Activated CD8-positive, alpha-beta memory T cell treated with anti-CD3 and anti-CD28 coated beads, Interleukin-2, amount 10 ng/mL, durations not matched to agents 7 days and 5 days (primary cell): ENCODE measurements at regions not wholly inside any gene's neighbourhood (a gene's known extent, or its start where the extent isn't known, plus 50 kb on each side); places are given as distances from the start of the nearest gene placed in this dataset.
"Not testable (repeated sequence)": the region's sequence is repeated elsewhere in the genome, so short reads cannot be mapped to it uniquely, and the experiment has no call there.

Experiments used
- ATAC-seq: fragments of 150-1000 bp; cut with Tn5 transposase; one replicate; pipeline ENCODE4 v1.10.0; 2021; ENCODE audit warnings: moderate library complexity
- CTCF ChIA-PET: fragments of 350-600 bp; sonication (Branson Sonifier 250); formaldehyde crosslinking; loops from one replicate; lab custom pipeline; 2021; ENCODE audit warnings: antibody characterized with exemption; lab: Charles Lee
- DNase-seq: peaks from one replicate; pipeline ENCODE4 v3.0.0-alpha.2; 2020
- H3K27ac Mint-ChIP-seq: one replicate; pipeline ENCODE4 v1.8.0; 2021; ENCODE audit warnings: mild to moderate bottlenecking, mixed read lengths
- H3K27me3 Mint-ChIP-seq: one replicate; pipeline ENCODE4 v1.8.0; 2021; ENCODE audit warnings: mixed read lengths
- H3K36me3 Mint-ChIP-seq: one replicate; pipeline ENCODE4 v1.8.0; 2021; ENCODE audit warnings: mild to moderate bottlenecking, mixed read lengths
- H3K4me1 Mint-ChIP-seq: one replicate; pipeline ENCODE4 v1.8.0; 2021; ENCODE audit warnings: mixed read lengths
- H3K4me3 Mint-ChIP-seq: one replicate; pipeline ENCODE4 v1.8.0; 2021; ENCODE audit warnings: mild to moderate bottlenecking, moderate library complexity, mixed read lengths
- H3K9me3 Mint-ChIP-seq: one replicate; pipeline ENCODE4 v1.8.0; 2022; ENCODE audit warnings: low read depth, mixed read lengths

DNA sequence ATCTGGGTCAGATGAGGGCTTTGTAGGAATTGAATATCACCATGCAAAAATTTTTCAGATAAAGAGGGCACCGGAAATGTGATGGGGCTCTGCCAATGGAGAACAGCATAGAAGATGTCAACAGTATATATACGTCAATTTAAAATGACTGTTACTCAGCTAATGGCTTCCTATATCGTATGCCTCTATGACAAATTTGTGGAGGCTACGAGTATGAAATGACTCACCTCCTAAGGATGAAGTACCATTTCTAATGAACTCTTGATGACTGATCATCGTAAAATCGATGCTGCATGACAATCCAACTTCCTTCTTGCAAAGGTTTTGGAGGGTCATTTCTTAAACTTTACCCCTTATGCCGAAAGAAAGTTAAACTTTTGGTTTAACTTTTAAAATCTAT is 450.3 kb upstream of the ZP4 start:
- no peaks in the 10 kb centered on the region for H3K27me3 Mint-ChIP-seq
- DNase-seq: no peak
- H3K9me3 Mint-ChIP-seq: peaks cover 18% of the 10 kb centered on the region
- no peaks in the 10 kb centered on the region for H3K36me3 Mint-ChIP-seq
- H3K4me3 Mint-ChIP-seq: no peak overlapping the region
- H3K27ac Mint-ChIP-seq: no peak overlapping the region
- no peak for ATAC-seq
- H3K4me1 Mint-ChIP-seq: no peaks in the 10 kb centered on the region
- CTCF ChIA-PET: no interaction called here

DNA sequence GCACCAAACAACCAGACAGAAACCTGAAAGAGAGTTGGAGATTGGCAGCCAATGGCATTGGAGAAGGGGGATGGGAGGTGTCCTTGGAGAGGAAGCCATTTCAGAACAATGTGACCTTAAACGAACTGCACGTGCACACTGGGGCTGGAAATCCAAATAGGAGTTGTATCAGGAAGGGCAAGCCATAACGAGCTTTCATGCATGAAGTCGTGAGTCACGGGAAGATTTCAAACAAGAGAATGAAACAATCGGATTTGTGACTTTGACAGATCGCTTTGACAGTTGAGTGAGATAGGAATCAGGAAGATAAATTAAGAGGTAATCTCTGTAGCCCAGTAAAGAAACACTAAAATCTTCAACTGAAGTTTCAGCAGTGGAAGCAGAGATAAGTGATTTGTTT is 445.8 kb upstream of the ZP4 start:
- Mint-ChIP-seq H3K27ac (no peak overlapping the region), H3K4me1 (no peaks in the 10 kb centered on the region), H3K36me3 (no peaks in the 10 kb centered on the region), H3K9me3 (peaks cover 18% of the 10 kb centered on the region), H3K27me3 (no peaks in the 10 kb centered on the region), H3K4me3 (no peak overlapping the region)
- CTCF ChIA-PET: no interaction called here
- ATAC-seq: no peak
- DNase-seq: no peak

- H3K9me3 Mint-ChIP-seq: peaks cover 22% of the 10 kb centered on the region
- no peaks in the 10 kb centered on the region for H3K4me1 Mint-ChIP-seq
- no peak for ATAC-seq
- H3K27ac Mint-ChIP-seq: no peak overlapping the region
- no peak for DNase-seq
- H3K27me3 Mint-ChIP-seq: no peaks in the 10 kb centered on the region
- H3K4me3 Mint-ChIP-seq: no peak overlapping the region
- CTCF ChIA-PET: no interaction called here
- no peaks in the 10 kb centered on the region for H3K36me3 Mint-ChIP-seq
Measured at GRCh38 chr1:238334170-238334569, 443.4 kb upstream of the ZP4 start.

DNA sequence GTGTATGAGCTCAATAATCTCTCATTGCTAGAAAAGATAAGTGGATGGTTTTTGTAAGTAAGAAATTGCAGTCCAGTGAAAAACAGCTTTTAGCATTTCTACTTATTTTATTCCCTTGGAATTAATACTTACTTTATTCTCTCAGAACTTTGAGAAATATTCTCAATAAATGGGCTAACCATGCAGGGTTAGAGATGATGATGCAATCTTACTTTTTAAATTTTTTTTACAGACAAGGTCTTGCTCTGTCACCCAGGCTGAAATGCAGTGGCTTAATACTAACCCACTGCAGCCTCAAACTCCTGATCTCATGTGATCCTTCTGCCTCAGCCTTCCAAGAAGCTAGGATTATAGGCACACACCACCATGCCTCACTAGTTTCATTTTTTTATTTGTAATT is 440.8 kb upstream of the ZP4 start:
- peaks cover 14% of the 10 kb centered on the region for H3K9me3 Mint-ChIP-seq
- H3K4me1 Mint-ChIP-seq: no peaks in the 10 kb centered on the region
- no peaks in the 10 kb centered on the region for H3K27me3 Mint-ChIP-seq
- ATAC-seq (no peak), DNase-seq (no peak)
- H3K4me3 Mint-ChIP-seq: no peak overlapping the region
- CTCF ChIA-PET: no interaction called here
- H3K27ac Mint-ChIP-seq: no peak overlapping the region
- no peaks in the 10 kb centered on the region for H3K36me3 Mint-ChIP-seq

GRCh38 chr1:238329671-238330070 is 438.9 kb upstream of the ZP4 start:
- no peak for DNase-seq
- CTCF ChIA-PET: no interaction called here
- Mint-ChIP-seq H3K27ac (no peak overlapping the region), H3K36me3 (no peaks in the 10 kb centered on the region), H3K4me3 (no peak overlapping the region), H3K9me3 (peaks cover 14% of the 10 kb centered on the region), H3K27me3 (no peaks in the 10 kb centered on the region), H3K4me1 (no peaks in the 10 kb centered on the region)
- ATAC-seq: no peak

DNA sequence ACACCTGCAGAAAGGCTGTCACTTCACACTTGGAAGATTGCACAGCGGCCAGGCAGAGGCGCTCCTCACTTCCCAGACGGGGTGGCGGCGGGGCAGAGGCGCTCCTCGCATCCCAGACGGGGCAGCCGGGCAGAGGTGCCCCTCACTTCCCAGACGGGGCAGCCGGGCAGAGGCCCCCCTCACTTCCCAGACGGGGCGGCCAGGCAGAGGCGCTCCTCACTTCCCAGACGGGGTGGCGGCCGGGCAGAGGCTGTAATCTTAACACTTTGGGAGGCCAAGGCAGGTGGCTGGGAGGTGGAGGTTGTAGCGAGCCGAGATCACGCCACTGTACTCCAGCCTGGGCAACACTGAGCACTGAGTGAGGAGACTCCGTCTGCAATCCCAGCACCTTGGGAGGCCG is 436.3 kb upstream of the ZP4 start:
- H3K4me1 Mint-ChIP-seq, H3K27me3 Mint-ChIP-seq, H3K4me3 Mint-ChIP-seq, H3K27ac Mint-ChIP-seq, CTCF ChIA-PET, DNase-seq, ATAC-seq, H3K36me3 Mint-ChIP-seq: not testable (repeated sequence)
- peaks cover 20% of the 10 kb centered on the region for H3K9me3 Mint-ChIP-seq

DNA sequence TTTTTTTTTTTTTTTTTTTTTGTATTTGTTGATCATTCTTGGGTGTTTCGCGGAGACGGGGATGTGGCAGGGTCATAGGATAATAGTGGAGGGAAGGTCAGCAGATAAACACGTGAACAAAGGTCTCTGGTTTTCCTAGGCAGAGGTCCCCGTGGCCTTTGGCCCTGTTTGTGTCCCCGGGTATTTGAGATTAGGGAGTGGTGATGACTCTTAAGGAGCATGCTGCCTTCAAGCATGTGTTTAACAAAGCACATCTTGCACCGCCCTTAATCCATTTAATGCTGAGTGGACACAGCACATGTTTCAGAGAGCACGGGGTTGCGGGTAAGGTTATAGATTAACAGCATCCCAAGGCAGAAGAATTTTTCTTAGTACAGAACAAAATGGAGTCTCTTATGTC is 435.8 kb upstream of the ZP4 start:
- DNase-seq, H3K27me3 Mint-ChIP-seq, H3K36me3 Mint-ChIP-seq, H3K4me1 Mint-ChIP-seq, CTCF ChIA-PET, H3K27ac Mint-ChIP-seq, ATAC-seq, H3K4me3 Mint-ChIP-seq: not testable (repeated sequence)
- H3K9me3 Mint-ChIP-seq: peaks cover 20% of the 10 kb centered on the region

- peaks cover 11% of the 10 kb centered on the region for H3K9me3 Mint-ChIP-seq
- H3K4me3 Mint-ChIP-seq: no peak overlapping the region
- CTCF ChIA-PET: no interaction called here
- no peak for DNase-seq
- H3K27me3 Mint-ChIP-seq: no peaks in the 10 kb centered on the region
- no peaks in the 10 kb centered on the region for H3K36me3 Mint-ChIP-seq
- no peaks in the 10 kb centered on the region for H3K4me1 Mint-ChIP-seq
- no peak overlapping the region for H3K27ac Mint-ChIP-seq
- ATAC-seq: no peak
Measured at GRCh38 chr1:238324211-238324864, 433.6 kb upstream of the ZP4 start.

DNA sequence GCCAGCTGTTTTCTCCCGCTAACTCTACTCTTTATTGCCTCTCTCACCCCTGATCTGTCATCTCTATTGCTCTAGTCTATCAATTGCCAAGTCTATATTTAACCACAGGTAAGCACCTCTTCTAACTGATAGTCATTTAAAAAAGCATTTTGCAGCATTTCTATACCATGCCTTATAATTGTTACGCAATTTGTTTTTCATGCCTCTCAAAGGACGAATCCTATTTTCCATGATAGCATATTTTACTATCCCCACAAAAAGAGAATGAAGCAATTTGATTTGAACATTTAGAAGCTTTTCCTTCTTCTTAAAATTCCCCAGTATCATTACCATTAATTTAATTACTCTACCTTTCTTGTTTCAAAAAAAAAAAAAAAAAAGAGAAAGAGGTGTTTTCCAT is 432.8 kb upstream of the ZP4 start:
- no peak overlapping the region for H3K4me3 Mint-ChIP-seq
- no peak overlapping the region for H3K27ac Mint-ChIP-seq
- peaks cover 11% of the 10 kb centered on the region for H3K9me3 Mint-ChIP-seq
- CTCF ChIA-PET: no interaction called here
- no peaks in the 10 kb centered on the region for H3K4me1 Mint-ChIP-seq
- DNase-seq (no peak), ATAC-seq (no peak)
- H3K36me3 Mint-ChIP-seq: no peaks in the 10 kb centered on the region
- no peaks in the 10 kb centered on the region for H3K27me3 Mint-ChIP-seq

DNA sequence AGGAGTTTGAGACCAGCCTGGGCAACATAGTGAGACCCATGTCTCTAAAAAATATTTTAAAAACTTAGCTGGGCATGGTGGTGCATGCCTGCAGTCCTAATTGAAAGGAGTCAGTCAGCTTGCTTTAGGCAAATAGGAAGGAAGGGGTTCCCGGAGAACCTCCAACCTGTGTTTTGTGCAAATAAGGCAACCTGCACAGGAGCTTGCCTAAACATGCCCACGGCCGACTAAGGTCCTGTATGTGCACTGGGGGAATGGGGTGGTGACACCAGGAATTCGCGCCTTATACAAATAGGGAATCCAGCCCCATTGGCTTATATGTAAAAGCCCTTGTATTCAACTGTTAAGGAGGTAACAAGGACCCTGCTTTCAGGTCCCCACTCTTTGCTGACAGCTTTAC is 429.2 kb upstream of the ZP4 start:
- ATAC-seq (no peak), DNase-seq (no peak)
- H3K9me3 Mint-ChIP-seq: peaks cover 15% of the 10 kb centered on the region
- no peaks in the 10 kb centered on the region for H3K4me1 Mint-ChIP-seq
- no peak overlapping the region for H3K4me3 Mint-ChIP-seq
- no peaks in the 10 kb centered on the region for H3K27me3 Mint-ChIP-seq
- no peaks in the 10 kb centered on the region for H3K36me3 Mint-ChIP-seq
- no peak overlapping the region for H3K27ac Mint-ChIP-seq
- CTCF ChIA-PET: no interaction called here

DNA sequence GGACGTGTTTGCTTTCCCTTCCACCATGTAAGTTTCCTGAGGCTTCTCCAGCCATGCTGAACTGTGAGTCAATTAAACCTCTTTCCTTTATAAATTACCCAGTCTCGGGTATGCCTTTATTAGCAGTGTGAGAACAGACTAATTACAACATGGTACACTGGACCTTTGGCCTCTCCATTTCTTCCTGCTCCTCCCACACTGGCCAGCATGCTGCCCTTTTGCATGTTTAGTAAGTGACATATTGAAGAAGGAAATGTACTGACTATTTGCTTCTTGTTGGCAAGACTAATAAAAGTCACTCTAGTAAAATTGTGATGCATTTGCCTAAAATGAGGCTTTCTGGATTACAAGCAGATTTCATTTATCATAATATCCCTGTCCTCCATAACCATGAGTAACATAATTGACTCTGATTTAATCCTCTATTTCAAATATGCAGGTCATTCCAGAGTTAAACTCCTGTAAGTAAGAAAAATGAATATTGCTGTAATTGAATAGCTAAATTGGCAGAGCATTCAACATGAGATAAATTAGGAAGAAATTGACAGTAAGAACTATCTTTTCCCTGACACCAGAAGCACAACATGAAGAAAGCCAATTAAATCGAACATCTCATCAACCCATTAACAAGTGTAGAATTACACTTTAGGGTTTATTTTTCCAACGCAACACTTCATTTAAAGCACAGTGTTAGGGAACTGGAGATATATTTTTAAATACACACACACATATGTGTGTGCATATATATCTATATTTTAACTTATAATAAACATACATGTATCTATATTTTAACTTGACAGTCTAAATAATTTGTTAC is 427.8 kb upstream of the ZP4 start:
- no peaks in the 10 kb centered on the region for H3K4me1 Mint-ChIP-seq
- CTCF ChIA-PET: no interaction called here
- H3K27me3 Mint-ChIP-seq: no peaks in the 10 kb centered on the region
- ATAC-seq (no peak), DNase-seq (no peak)
- peaks cover 13% of the 10 kb centered on the region for H3K9me3 Mint-ChIP-seq
- no peaks in the 10 kb centered on the region for H3K36me3 Mint-ChIP-seq
- no peak overlapping the region for H3K27ac Mint-ChIP-seq
- no peak overlapping the region for H3K4me3 Mint-ChIP-seq

DNA sequence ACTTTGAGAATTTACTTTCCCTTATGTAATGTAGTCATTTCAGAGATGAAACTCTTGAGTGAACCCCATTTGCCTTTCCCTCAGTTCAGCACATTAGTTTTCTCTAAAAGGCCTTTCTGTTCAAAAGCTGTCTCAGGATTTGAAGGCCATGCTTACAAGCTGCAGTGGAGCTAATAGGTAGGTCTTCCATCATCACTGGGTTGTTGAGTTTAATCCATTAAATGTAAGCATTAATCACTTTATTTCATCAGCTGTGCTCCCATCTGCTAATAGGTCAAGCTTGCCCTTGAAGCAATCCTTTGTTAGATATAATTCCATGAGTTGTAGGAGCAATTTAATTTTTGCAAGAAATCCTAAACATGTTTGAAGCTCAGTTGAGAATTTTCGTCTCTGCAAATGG is 422.2 kb upstream of the ZP4 start:
- Mint-ChIP-seq H3K27me3 (no peaks in the 10 kb centered on the region), H3K27ac (no peak overlapping the region), H3K36me3 (no peaks in the 10 kb centered on the region), H3K4me3 (no peak overlapping the region), H3K4me1 (no peaks in the 10 kb centered on the region), H3K9me3 (peaks cover 14% of the 10 kb centered on the region)
- DNase-seq (no peak), ATAC-seq (no peak)
- CTCF ChIA-PET: no interaction called here

DNA sequence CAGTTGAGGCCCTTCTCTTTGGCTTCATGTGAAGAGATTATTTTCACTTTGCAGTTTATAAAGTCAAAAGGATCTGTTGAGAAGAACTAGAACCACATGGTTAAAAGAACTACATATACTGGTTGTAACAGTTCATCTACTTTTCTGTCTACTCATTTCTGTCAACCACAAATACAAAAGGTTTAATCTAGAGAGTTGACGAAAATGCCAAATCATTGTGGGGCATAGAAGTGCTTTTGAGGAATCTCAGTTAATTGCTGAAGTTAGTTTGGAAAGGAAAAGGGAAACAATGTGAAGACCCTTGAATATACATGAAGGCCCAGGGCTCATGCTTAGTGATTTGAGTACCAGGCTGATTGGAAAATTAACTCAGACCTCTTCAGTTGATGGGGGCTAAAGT is 415.7 kb upstream of the ZP4 start:
- ATAC-seq (no peak), DNase-seq (no peak)
- Mint-ChIP-seq H3K9me3 (peaks cover 18% of the 10 kb centered on the region), H3K27ac (no peak overlapping the region), H3K27me3 (no peaks in the 10 kb centered on the region), H3K4me3 (no peak overlapping the region), H3K36me3 (no peaks in the 10 kb centered on the region), H3K4me1 (no peaks in the 10 kb centered on the region)
- CTCF ChIA-PET: no interaction called here

- Mint-ChIP-seq H3K27ac (no peak overlapping the region), H3K27me3 (no peaks in the 10 kb centered on the region), H3K4me1 (no peaks in the 10 kb centered on the region), H3K9me3 (peaks cover 13% of the 10 kb centered on the region), H3K4me3 (no peak overlapping the region), H3K36me3 (no peaks in the 10 kb centered on the region)
- CTCF ChIA-PET: no interaction called here
- ATAC-seq (no peak), DNase-seq (no peak)
Measured at GRCh38 chr1:238302646-238303045, 411.9 kb upstream of the ZP4 start.
